Tibial artery (tissue), 4 donors: ENCODE measurements at regions not wholly inside any gene's neighbourhood (a gene's known extent, or its start where the extent isn't known, plus 50 kb on each side); places are given as distances from the start of the nearest gene placed in this dataset.
"Not testable (repeated sequence)": the region's sequence is repeated elsewhere in the genome, so short reads cannot be mapped to it uniquely, and the experiment has no call there.

Experiments used
- DNase-seq, 2 donors: peaks; one replicate each; pipeline ENCODE4 v3.0.0-alpha.2; 2019
- H3K27ac ChIP-seq, 2 donors: fragments of 200-600 bp; sonication (generic) in 1 of 2; 1 replicate in 1 of 2; 2 replicates in 1 of 2; pipeline ENCODE4 v1.5.1; 2018 to 2019; ENCODE audit warnings: mild to moderate bottlenecking in 1 of 2
- H3K27me3 ChIP-seq, 2 donors: fragments of 200-600 bp; sonication (generic) in 1 of 2; one replicate each; pipeline versions ENCODE4 v1.5.1 to v1.6.0; 2016 to 2019
- H3K36me3 ChIP-seq, 3 donors: fragments of 200-600 bp; sonication (generic) in 2 of 3; one replicate each; pipeline ENCODE4 v1.5.1; 2016 to 2019; ENCODE audit warnings: mild to moderate bottlenecking in 2 of 3
- H3K4me1 ChIP-seq, 4 donors: fragments of 200-600 bp; sonication (generic) in 2 of 4; 1 replicate in 3 of 4; 2 replicates in 1 of 4; pipeline ENCODE4 v1.5.1; 2016 to 2019
- H3K4me3 ChIP-seq, 2 donors: fragments of 200-600 bp; sonication (generic) in 1 of 2; 1 replicate in 1 of 2; 2 replicates in 1 of 2; pipeline ENCODE4 v1.5.1; 2018 to 2019; ENCODE audit warnings: mild to moderate bottlenecking in 2 of 2
- H3K9me3 ChIP-seq, 3 donors: fragments of 200-600 bp; sonication (generic) in 1 of 3; one replicate each; pipeline ENCODE4 v1.5.1; 2016 to 2019
- CTCF ChIP-seq, 2 experiments: fragments of 200-600 bp in 1 of 2; fragments of 450-650 bp in 1 of 2; IDR thresholded peaks; one replicate each; pipeline ENCODE4 v1.5.1; 2017 to 2019; ENCODE audit warnings: antibody characterized with exemption in 2 of 2, mild to moderate bottlenecking in 1 of 2, moderate library complexity in 1 of 2
- intact Hi-C: fragments of 100-400 bp; cut with DNase I; formaldehyde crosslinking; loops from one replicate; pipeline ENCODE4 v1.15.0; 2023; ENCODE audit warnings: low total_unique reads

GRCh38 chr1:59215766-59216291 lies 81.1 kb upstream of the FGGY start:
- peak overlapping the region; percentile 70 to 72 for H3K27ac ChIP-seq
- no peaks in the 10 kb centered on the region for H3K36me3 ChIP-seq
- H3K4me1 ChIP-seq, result peaks cover 0 to 51% (median 15%) of the 10 kb centered on the region in 4 donors
- DNase-seq, result no peak
- no peak overlapping the region for H3K4me3 ChIP-seq
- H3K9me3 ChIP-seq, result no peaks in the 10 kb centered on the region
- no peak for TF ChIP-seq CTCF (IDR thresholded peaks at IDR 0.05)
- intact Hi-C loops, result no loop called here
- no peaks in the 10 kb centered on the region for H3K27me3 ChIP-seq

- H3K36me3 ChIP-seq, DNase-seq, H3K4me3 ChIP-seq, intact Hi-C loops, H3K9me3 ChIP-seq, H3K27me3 ChIP-seq, H3K27ac ChIP-seq: not testable (repeated sequence)
- peaks cover 0 to 47% (median 17%) of the 10 kb centered on the region in 4 donors for H3K4me1 ChIP-seq
These were observed 79.5 kb upstream of the FGGY start for GRCh38 chr1:59217439-59217838.

GRCh38 chr1:59218521-59219236 lies 78.2 kb upstream of the FGGY start:
- TF ChIP-seq CTCF (IDR thresholded peaks at IDR 0.05), result no peak
- DNase-seq, result no peak
- intact Hi-C loops, result no loop called here

GRCh38 chr1:59219916-59220315 lies 77.0 kb upstream of the FGGY start:
- H3K36me3 ChIP-seq, result no peaks in the 10 kb centered on the region
- TF ChIP-seq CTCF (IDR thresholded peaks at IDR 0.05), result no peak
- H3K4me1 ChIP-seq, result peaks cover 0 to 36% (median 16%) of the 10 kb centered on the region in 4 donors
- intact Hi-C loops, result no loop called here
- H3K27ac ChIP-seq, result peak overlapping the region; percentile 0 to 7
- no peak overlapping the region for H3K4me3 ChIP-seq
- no peak for DNase-seq
- no peaks in the 10 kb centered on the region for H3K27me3 ChIP-seq
- no peaks in the 10 kb centered on the region for H3K9me3 ChIP-seq

More at GRCh38 chr1:59218521-59219236, 78.2 kb upstream of the FGGY start:
- Histone ChIP-seq H3K4me3 (no peak overlapping the region), H3K36me3 (no peaks in the 10 kb centered on the region), H3K4me1 (peaks cover 0 to 48% (median 18%) of the 10 kb centered on the region in 4 donors), H3K27ac (no peak overlapping the region), H3K9me3 (no peaks in the 10 kb centered on the region), H3K27me3 (no peaks in the 10 kb centered on the region)

GRCh38 chr1:59220356-59220755 lies 76.5 kb upstream of the FGGY start:
- Histone ChIP-seq H3K27ac (peak overlapping the region; percentile 0 to 7), H3K4me3 (no peak overlapping the region), H3K4me1 (peaks cover 0 to 32% (median 12%) of the 10 kb centered on the region in 4 donors), H3K9me3 (no peaks in the 10 kb centered on the region), H3K27me3 (no peaks in the 10 kb centered on the region), H3K36me3 (no peaks in the 10 kb centered on the region)
- intact Hi-C loops, result no loop called here
- no peak for DNase-seq
- TF ChIP-seq CTCF (IDR thresholded peaks at IDR 0.05), result no peak

- peak overlapping the region; percentile 27 to 61 for H3K27ac ChIP-seq
- H3K27me3 ChIP-seq, result no peaks in the 10 kb centered on the region
- no peaks in the 10 kb centered on the region for H3K36me3 ChIP-seq
- H3K4me3 ChIP-seq, result no peak overlapping the region
- intact Hi-C loops, result no loop called here
- peaks cover 0 to 26% (median 9%) of the 10 kb centered on the region in 4 donors for H3K4me1 ChIP-seq
- TF ChIP-seq CTCF (IDR thresholded peaks at IDR 0.05), result no peak
- H3K9me3 ChIP-seq, result no peaks in the 10 kb centered on the region
- DNase-seq, result no peak
These were observed 73.7 kb upstream of the FGGY start for GRCh38 chr1:59223198-59223597.
